Vagina (tissue), 2 donors: ENCODE measurements at regions not wholly inside any gene's neighbourhood (a gene's known extent, or its start where the extent isn't known, plus 50 kb on each side); places are given as distances from the start of the nearest gene placed in this dataset.

ENCODE experiments used
- DNase-seq, 2 donors: peaks; one replicate each; pipeline ENCODE4 v3.0.0-alpha.2; 2017; ENCODE audit errors: extremely low spot score in 2 of 2
- H3K27ac ChIP-seq: fragments of 200-600 bp; sonication (generic); one replicate; pipeline ENCODE4 v1.5.1; 2019
- H3K27me3 ChIP-seq: fragments of 200-600 bp; sonication (generic); one replicate; pipeline ENCODE4 v1.5.1; 2019
- H3K36me3 ChIP-seq, 2 donors: fragments of 200-600 bp; sonication (generic); one replicate each; pipeline ENCODE4 v1.5.1; 2017 to 2019
- H3K4me1 ChIP-seq: fragments of 200-600 bp; sonication (generic); one replicate; pipeline ENCODE4 v1.5.1; 2019
- H3K4me3 ChIP-seq, 2 donors: fragments of 200-600 bp; sonication (generic); 1 replicate in 1 of 2; 2 replicates in 1 of 2; pipeline ENCODE4 v1.5.1; 2016 to 2019
- H3K9me3 ChIP-seq: fragments of 200-600 bp; sonication (generic); one replicate; pipeline ENCODE4 v1.5.1; 2019
- CTCF ChIP-seq, 3 experiments: fragments of 450-650 bp in 2 of 3; fragments of 200-600 bp in 1 of 3; sonication (generic) in 1 of 3; IDR thresholded peaks; one replicate each; pipeline ENCODE4 v1.5.1; 2017 to 2019; ENCODE audit warnings: antibody characterized with exemption in 3 of 3, mild to moderate bottlenecking in 2 of 3, moderate library complexity in 2 of 3
- POLR2A ChIP-seq, 2 donors: fragments of 450-650 bp; IDR thresholded peaks; one replicate each; pipeline ENCODE4 v1.6.1; 2017; ENCODE audit warnings: antibody characterized with exemption in 2 of 2, mild to moderate bottlenecking in 2 of 2, moderate library complexity in 2 of 2
- POLR2AphosphoS5 ChIP-seq, 2 donors: sonication (generic); formaldehyde crosslinking; IDR thresholded peaks; one replicate each; pipeline ENCODE4 v1.9.0; 2017; ENCODE audit warnings: antibody characterized with exemption in 2 of 2, mild to moderate bottlenecking in 2 of 2, low read depth in 1 of 2; ENCODE audit not compliant: insufficient read depth in 1 of 2
- intact Hi-C: fragments of 100-400 bp; cut with DNase I; formaldehyde crosslinking; loops from one replicate; pipeline ENCODE4 v1.15.1; 2023

- Histone ChIP-seq H3K4me3 (no peak overlapping the region), H3K27me3 (no peaks in the 10 kb centered on the region), H3K4me1 (no peaks in the 10 kb centered on the region), H3K36me3 (no peaks in the 10 kb centered on the region), H3K9me3 (no peaks in the 10 kb centered on the region), H3K27ac (no peak overlapping the region)
- DNase-seq = no peak
- TF ChIP-seq CTCF (IDR thresholded peaks at IDR 0.05) = no peak
- intact Hi-C loops = no loop called here
Observed at GRCh38 chr3:107092121-107092520, 285.1 kb upstream of the CCDC54 start.

- Histone ChIP-seq H3K4me3 (no peak overlapping the region), H3K9me3 (no peaks in the 10 kb centered on the region), H3K4me1 (no peaks in the 10 kb centered on the region), H3K27me3 (no peaks in the 10 kb centered on the region), H3K27ac (no peak overlapping the region), H3K36me3 (no peaks in the 10 kb centered on the region)
- intact Hi-C loops = no loop called here
- no peak for DNase-seq
- TF ChIP-seq POLR2A (IDR thresholded peaks at IDR 0.05) (no peak), POLR2AphosphoS5 (IDR thresholded peaks at IDR 0.05; ENCODE audit: insufficient read depth in 1 of 2, low read depth in 1 of 2) (no peak), CTCF (IDR thresholded peaks at IDR 0.05) (no peak)
Observed at GRCh38 chr3:107098864-107099263, 278.4 kb upstream of the CCDC54 start.

GRCh38 chr3:107100137-107100536, 277.1 kb upstream of the CCDC54 start:
- H3K27me3 ChIP-seq = no peaks in the 10 kb centered on the region
- intact Hi-C loops = no loop called here
- H3K4me3 ChIP-seq = no peak overlapping the region
- H3K4me1 ChIP-seq = no peaks in the 10 kb centered on the region
- DNase-seq = no peak
- H3K36me3 ChIP-seq = no peaks in the 10 kb centered on the region
- no peak overlapping the region for H3K27ac ChIP-seq
- TF ChIP-seq POLR2AphosphoS5 (IDR thresholded peaks at IDR 0.05; ENCODE audit: insufficient read depth in 1 of 2, low read depth in 1 of 2) = no peak
- no peaks in the 10 kb centered on the region for H3K9me3 ChIP-seq

GRCh38 chr3:107100573-107100972, 276.7 kb upstream of the CCDC54 start:
- no peak for DNase-seq
- intact Hi-C loops = no loop called here
- H3K36me3 ChIP-seq = no peaks in the 10 kb centered on the region
- no peaks in the 10 kb centered on the region for H3K9me3 ChIP-seq
- H3K27ac ChIP-seq = no peak overlapping the region
- TF ChIP-seq POLR2A (IDR thresholded peaks at IDR 0.05) = no peak
- TF ChIP-seq CTCF (IDR thresholded peaks at IDR 0.05) = no peak
- no peak for TF ChIP-seq POLR2AphosphoS5 (IDR thresholded peaks at IDR 0.05; ENCODE audit: insufficient read depth in 1 of 2, low read depth in 1 of 2)
- H3K27me3 ChIP-seq = no peaks in the 10 kb centered on the region
- no peaks in the 10 kb centered on the region for H3K4me1 ChIP-seq
- H3K4me3 ChIP-seq = no peak overlapping the region

- H3K9me3 ChIP-seq = no peaks in the 10 kb centered on the region
Observed at GRCh38 chr3:107103786-107104185, 273.5 kb upstream of the CCDC54 start.

More at GRCh38 chr3:107103786-107104185, 273.5 kb upstream of the CCDC54 start:
- intact Hi-C loops = no loop called here
- Histone ChIP-seq H3K4me1 (no peaks in the 10 kb centered on the region), H3K27ac (no peak overlapping the region), H3K27me3 (no peaks in the 10 kb centered on the region), H3K4me3 (no peak overlapping the region), H3K36me3 (no peaks in the 10 kb centered on the region)
- no peak for TF ChIP-seq POLR2AphosphoS5 (IDR thresholded peaks at IDR 0.05; ENCODE audit: insufficient read depth in 1 of 2, low read depth in 1 of 2)
- TF ChIP-seq POLR2A (IDR thresholded peaks at IDR 0.05) = no peak
- no peak for TF ChIP-seq CTCF (IDR thresholded peaks at IDR 0.05)
- no peak for DNase-seq
